GM21576 (cell line): ENCODE measurements at regions not wholly inside any gene's neighbourhood (a gene's known extent, or its start where the extent isn't known, plus 50 kb on each side); places are given as distances from the start of the nearest gene placed in this dataset.
"Not testable (repeated sequence)": the region's sequence is repeated elsewhere in the genome, so short reads cannot be mapped to it uniquely, and the experiment has no call there.

ENCODE experiments used
- ATAC-seq: cut with Tn5 transposase; IDR thresholded peaks from one replicate; pipeline ENCODE4 v1.9.1; 2021; ENCODE audit warnings: mild to moderate bottlenecking, moderate library complexity; ENCODE audit not compliant: unreplicated experiment

DNA sequence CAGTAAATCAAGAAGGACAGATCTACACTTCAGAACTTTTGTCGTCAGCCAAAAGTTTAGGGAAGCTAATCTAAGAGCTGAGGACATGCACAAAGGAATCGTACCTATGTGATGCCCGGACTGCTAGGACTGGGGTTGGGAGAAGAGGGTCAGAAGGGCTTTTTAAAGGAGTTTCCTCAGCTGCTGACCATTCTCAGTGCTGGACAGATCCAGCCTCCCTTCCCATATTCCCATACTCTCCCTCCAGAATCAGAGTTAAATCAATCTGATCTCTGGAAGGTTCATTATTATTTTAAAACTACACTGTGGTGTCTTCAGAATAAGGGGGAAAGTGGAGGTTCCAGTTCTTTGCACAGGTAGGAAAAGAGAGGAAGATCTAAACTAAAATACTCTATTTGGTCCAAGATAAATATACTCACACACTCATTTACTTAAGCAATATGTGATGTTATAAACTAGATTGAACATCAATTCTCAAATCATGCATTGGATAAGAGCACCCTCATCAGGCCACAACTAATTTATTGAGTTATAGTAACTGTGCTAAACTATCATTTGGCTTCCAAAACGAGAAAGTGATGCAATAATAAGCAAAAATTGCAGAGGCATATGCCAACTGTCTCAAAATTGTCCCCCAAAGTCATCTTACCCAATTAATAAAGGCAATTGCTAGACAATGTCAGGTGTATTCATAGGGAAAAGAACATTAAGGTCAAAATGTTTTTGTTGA, 124.7 kb downstream of the HNRNPD start:
- no peak for ATAC-seq

GRCh38 chr4:82247629-82248028, 126.2 kb downstream of the HNRNPD start:
- ATAC-seq = no peak

DNA sequence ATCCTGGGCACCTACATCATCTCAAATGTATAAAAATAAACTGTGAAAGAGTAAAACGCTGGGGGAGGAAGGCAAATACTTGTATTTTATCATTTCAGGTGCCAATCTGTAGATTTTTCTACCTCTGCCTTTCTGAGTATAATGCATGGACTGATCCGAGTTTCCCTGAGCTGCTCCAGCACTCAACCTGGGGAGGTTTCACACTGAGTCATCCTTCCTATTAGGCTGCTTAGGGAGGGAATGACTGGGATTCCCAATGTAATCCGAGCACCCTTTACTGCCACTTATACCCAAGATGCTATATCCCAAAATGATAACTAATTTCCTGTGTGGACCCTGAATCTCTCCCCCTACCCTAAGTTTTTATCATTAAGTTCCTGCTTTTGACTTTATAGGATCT, 126.6 kb downstream of the HNRNPD start:
- no peak for ATAC-seq

GRCh38 chr4:82241534-82241933, 132.3 kb downstream of the HNRNPD start:
- no peak for ATAC-seq

DNA sequence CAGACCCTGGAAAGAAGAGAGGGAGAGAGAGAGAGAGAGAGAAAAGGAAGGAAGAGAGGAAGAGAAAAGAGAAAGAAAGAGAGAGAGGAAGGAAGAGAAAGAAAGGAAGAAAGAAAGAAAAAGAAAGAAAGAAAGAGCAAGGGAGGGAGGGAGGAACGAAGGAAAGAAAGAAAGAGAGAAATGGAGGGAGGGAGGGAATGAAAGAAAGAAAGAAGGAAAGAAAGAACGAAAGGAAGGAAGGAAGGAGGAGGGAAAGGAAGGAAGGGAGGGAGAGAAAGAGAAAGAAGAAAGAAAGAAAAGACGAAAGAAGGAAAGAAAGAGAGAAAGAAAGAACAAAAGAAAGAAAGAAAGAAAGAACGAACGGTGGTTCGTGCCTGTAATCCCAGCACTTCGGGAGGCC, 133.4 kb downstream of the HNRNPD start:
- no peak for ATAC-seq

GRCh38 chr4:82237142-82237541, 136.6 kb downstream of the HNRNPD start:
- not testable (repeated sequence) for ATAC-seq

DNA sequence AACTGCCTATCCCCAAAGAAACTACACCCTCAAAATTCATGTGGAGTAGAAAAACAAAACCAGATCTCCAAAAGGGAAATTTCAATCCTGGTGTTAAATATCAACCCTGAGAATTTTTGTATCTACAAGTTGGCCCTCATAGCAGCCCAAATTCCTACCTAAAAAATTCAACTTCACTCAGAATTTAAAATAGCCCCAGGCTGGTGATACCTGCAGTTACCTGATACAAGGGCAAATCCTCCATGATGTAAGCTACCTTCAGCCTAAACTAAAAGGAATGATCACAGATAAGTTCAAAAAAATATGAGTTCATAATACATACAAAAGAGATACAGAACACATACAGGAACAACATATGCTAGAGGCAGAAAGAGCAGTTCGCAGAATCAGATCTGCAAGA, 138.4 kb downstream of the HNRNPD start:
- ATAC-seq = no peak

GRCh38 chr4:82232891-82233290, 140.9 kb downstream of the HNRNPD start:
- ATAC-seq = no peak

DNA sequence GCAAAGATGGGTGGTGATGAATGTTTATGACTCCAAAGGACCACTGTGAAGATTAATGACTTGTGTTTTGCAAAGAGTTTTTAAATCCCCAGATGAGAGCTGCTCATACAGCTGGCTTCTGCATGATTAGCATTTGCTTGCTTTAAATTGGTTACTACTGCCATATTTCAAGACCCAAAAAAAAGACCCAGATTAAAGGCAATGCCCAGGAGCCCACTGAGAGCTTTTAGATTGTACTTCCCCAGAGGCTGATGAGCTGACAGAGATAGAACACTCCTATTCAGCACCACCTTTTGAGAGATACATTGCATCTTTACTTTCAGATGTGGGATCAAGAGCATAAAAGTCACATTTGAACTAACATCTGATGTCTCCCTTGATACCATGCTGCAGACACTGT, 142.0 kb downstream of the HNRNPD start:
- ATAC-seq = no peak

GRCh38 chr4:82230306-82230705, 143.5 kb downstream of the HNRNPD start:
- ATAC-seq = no peak

DNA sequence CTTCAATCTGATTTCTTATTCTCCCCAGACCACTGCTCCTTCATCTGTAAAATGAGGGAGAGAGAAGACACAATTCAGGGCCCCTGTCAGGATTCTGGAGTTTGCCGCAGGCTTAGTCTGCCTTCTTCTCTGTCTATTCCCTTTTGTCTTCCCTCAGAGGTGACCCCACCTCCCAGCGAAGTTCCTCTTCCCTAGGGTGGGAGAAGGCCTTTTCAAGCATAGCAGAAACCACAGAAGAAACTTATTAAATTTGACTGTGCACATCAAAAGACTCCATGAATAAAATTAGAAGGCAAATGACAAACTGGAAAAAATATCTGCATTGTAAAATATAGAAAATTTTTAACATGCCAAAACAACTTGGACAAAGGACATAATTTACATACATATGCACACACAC, 148.8 kb downstream of the HNRNPD start:
- ATAC-seq = no peak

- peak; percentile 70 for ATAC-seq
Measured at GRCh38 chr4:82223715-82224114, 150.1 kb downstream of the HNRNPD start.

- no peak for ATAC-seq
Measured at GRCh38 chr4:82219346-82219745, 154.4 kb downstream of the HNRNPD start.

- ATAC-seq = no peak
Measured at GRCh38 chr4:82217986-82218715, 155.6 kb downstream of the HNRNPD start.

GRCh38 chr4:82216219-82216618, 157.6 kb downstream of the HNRNPD start:
- no peak for ATAC-seq

DNA sequence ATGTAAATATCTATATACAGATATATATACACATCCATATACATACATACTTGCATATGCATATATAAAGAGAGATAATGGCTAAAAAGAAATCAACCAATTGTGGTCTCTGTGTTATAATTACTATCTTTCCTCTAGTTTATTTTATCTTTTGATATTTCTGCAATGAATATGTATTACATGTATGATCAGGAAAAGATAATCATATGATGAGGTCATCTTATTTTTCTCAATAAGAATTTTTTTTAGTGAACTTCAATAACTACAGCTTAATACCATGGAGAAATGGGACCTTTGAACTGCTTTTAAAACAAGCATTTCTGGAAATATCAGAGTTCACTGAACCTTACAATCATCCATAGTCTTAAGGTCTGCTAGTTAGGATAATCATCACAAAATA, 158.0 kb downstream of the HNRNPD start:
- ATAC-seq = no peak

- ATAC-seq = no peak
Measured at GRCh38 chr4:82215039-82215438, 158.8 kb downstream of the HNRNPD start.

DNA sequence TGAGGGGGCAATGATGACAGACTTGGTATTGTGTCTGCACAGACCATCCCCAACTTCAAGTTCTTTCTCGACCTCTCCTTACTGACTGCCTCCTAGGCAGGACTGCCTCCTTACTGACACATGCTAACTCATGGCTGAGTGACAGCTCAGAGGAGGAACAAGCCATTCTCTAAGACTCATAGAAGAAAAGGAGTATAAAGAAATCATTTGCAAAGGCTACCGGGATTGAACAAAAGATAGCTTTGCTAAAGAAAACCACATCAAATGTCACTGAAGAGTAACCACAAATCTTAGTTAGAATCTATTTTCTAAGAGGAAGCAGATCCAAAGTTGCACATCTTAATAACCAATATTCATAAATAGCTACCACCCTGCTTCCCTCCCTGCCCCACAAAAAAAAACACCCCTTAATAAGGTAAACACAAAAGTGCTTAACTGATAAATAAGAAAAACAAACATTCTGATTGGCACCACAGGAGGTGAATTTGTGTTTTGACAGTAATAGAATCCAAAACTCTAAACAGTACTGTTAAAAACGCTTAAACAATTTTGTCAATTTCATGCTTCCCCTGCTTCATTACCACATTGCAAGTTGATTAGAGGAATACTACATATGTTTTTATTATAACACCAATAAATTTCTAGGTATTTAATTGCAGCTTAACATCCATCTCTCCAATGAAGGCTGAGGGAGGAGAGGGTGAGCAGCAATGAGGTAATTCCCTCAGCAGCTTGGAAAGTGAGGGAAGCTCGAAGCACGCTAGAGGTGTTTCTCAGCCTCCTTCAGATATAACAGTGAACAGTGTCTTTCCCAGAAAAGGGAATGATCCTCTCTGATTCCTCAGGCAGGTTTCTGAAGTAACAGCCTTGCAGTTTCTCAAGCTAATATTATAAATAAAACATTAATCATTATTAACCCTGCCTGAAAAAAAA, 160.0 kb downstream of the HNRNPD start:
- ATAC-seq = no peak

GRCh38 chr4:82201805-82202641, 171.8 kb downstream of the HNRNPD start:
- ATAC-seq = no peak

GRCh38 chr4:82201303-82201702, 172.5 kb downstream of the HNRNPD start:
- no peak for ATAC-seq

GRCh38 chr4:82200046-82200445, 173.7 kb downstream of the HNRNPD start:
- no peak for ATAC-seq
